ENCODE measurements at regions not wholly inside any gene's neighbourhood (a gene's known extent, or its start where the extent isn't known, plus 50 kb on each side); places are given as distances from the start of the nearest gene placed in this dataset.

DNA sequence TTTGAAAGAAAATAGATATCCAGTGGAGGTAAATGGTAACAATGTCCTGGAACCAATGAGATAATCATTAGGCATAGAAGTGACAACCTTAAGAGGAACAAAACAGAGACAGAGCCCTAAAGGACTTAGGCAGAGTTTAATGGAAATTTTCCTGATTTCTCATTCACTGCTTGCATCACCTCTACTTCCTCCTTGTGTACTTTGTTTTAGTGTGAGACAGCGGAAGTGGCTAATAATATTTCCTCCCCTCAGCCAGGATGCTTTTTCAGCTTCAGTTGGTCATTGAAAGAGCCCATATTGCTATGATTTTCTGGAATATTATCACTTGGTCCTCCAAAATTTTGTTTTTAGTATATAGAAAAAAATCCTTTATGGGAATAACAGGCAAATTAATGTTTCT, 153.4 kb upstream of the MPDZ start:
- intact Hi-C loops (cut with micrococcal nuclease) (no loop called here), dilution Hi-C loops (cut with MboI; ENCODE audit: extremely low pct_ligation_motif_present, low sequenced_read_pairs) (no loop called here)
- Histone ChIP-seq H3K4me3 (replicated peaks in 1 of 3; ENCODE audit: insufficient read depth in 1 of 3, low read depth in 1 of 3, low read length in 3 of 3) (no peak overlapping the region), H3K9me1 (replicated peaks; ENCODE audit: control insufficient read depth, extremely low read depth, insufficient read depth, low read length) (no peaks in the 10 kb centered on the region), H3K79me2 (ENCODE audit: control insufficient read depth, insufficient read depth, low read length) (no peaks in the 10 kb centered on the region), H3K36me3 (ENCODE audit: control insufficient read depth in 2 of 2, extremely low read depth in 1 of 2, insufficient read depth in 2 of 2, low read length in 2 of 2) (no peaks in the 10 kb centered on the region), H3K27ac (ENCODE audit: insufficient read depth, low read depth, low read length) (peak overlapping the region; percentile 13), H3K9ac (replicated peaks; ENCODE audit: extremely low read depth, insufficient read depth, low read length) (peak overlapping the region; percentile 28), H3K27me3 (ENCODE audit: control insufficient read depth in 2 of 2, insufficient read depth in 2 of 2, low read length in 2 of 2) (no peaks in the 10 kb centered on the region), H2AFZ (ENCODE audit: low read depth, low read length) (no peak overlapping the region), H3K9me3 (replicated peaks; ENCODE audit: control insufficient read depth, insufficient read depth, low read length) (no peaks in the 10 kb centered on the region), H4K20me1 (replicated peaks; ENCODE audit: control insufficient read depth, extremely low read depth, insufficient read depth, low read length) (no peaks in the 10 kb centered on the region), H3K4me1 (ENCODE audit: control insufficient read depth, extremely low read depth, insufficient read depth, low read length) (peaks cover 6% of the 10 kb centered on the region), H3K4me2 (ENCODE audit: insufficient read depth, low read length) (peak overlapping the region; percentile 72)
- DNase-seq (ENCODE audit: low read depth, low spot score) (peak; percentile 52), FAIRE-seq (peak; percentile 87)
- TF ChIP-seq EZH2 (IDR thresholded peaks at IDR 0.05; ENCODE audit: borderline replicate concordance, low read depth, low read length, severe bottlenecking) (no peak), GATA2 (IDR thresholded peaks at IDR 0.05; ENCODE audit: insufficient read depth, insufficient read length, low read depth, low read length) (no peak), JUN (IDR thresholded peaks at IDR 0.05; ENCODE audit: borderline replicate concordance, insufficient read depth, insufficient read length, low read depth) (peak; percentile 47), MAX (IDR thresholded peaks at IDR 0.05; ENCODE audit: insufficient read depth, insufficient read length) (no peak), POLR2A (IDR thresholded peaks at IDR 0.05; ENCODE audit: low read depth, low read length) (no peak), POLR2AphosphoS5 (IDR thresholded peaks at IDR 0.05; ENCODE audit: insufficient read depth, low read depth, low read length) (no peak), FOS (IDR thresholded peaks at IDR 0.05; ENCODE audit: borderline replicate concordance, insufficient read depth, low read length) (peak; percentile 59), MYC (IDR thresholded peaks at IDR 0.05; ENCODE audit: low read depth, low read length) (no peak)
- TF ChIP-seq, protein P1, sequence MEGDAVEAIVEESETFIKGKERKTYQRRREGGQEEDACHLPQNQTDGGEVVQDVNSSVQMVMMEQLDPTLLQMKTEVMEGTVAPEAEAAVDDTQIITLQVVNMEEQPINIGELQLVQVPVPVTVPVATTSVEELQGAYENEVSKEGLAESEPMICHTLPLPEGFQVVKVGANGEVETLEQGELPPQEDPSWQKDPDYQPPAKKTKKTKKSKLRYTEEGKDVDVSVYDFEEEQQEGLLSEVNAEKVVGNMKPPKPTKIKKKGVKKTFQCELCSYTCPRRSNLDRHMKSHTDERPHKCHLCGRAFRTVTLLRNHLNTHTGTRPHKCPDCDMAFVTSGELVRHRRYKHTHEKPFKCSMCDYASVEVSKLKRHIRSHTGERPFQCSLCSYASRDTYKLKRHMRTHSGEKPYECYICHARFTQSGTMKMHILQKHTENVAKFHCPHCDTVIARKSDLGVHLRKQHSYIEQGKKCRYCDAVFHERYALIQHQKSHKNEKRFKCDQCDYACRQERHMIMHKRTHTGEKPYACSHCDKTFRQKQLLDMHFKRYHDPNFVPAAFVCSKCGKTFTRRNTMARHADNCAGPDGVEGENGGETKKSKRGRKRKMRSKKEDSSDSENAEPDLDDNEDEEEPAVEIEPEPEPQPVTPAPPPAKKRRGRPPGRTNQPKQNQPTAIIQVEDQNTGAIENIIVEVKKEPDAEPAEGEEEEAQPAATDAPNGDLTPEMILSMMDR (IDR thresholded peaks at IDR 0.05; ENCODE audit: extremely low read depth in 1 of 2, insufficient read depth in 1 of 2, low read depth in 1 of 2, low read length in 2 of 2) = no peak
- ChIA-PET CTCF (no interaction called here), POLR2A (no interaction called here)
- BruUV-seq (replicated peaks) = no TSS peak

Data from endothelial cell of umbilical vein (primary cell).